SU-DHL-6 (cell line): ENCODE measurements at regions not wholly inside any gene's neighbourhood (a gene's known extent, or its start where the extent isn't known, plus 50 kb on each side); places are given as distances from the start of the nearest gene placed in this dataset.

Experiments used
- H2AFZ ChIP-seq: fragments of 200-600 bp; sonication (generic); 2 replicates; pipeline ENCODE4 v1.6.1; 2014; ENCODE audit warnings: low read depth, mild to moderate bottlenecking, moderate library complexity, mixed read lengths, antibody characterized with exemption, low read length; ENCODE audit not compliant: severe bottlenecking
- H3F3A ChIP-seq: fragments of 200-600 bp; shearing (Covaris generic); 2 replicates; pipeline ENCODE4 v1.6.0; 2016; ENCODE audit warnings: antibody characterized with exemption, mild to moderate bottlenecking; ENCODE audit not compliant: insufficient read depth
- H3K27ac ChIP-seq: fragments of 200-600 bp; sonication (generic); 2 replicates; pipeline ENCODE4 v1.5.1; 2016; ENCODE audit warnings: low read depth, mild to moderate bottlenecking, low read length, moderate library complexity, mixed read lengths
- H3K27me3 ChIP-seq: fragments of 200-600 bp; sonication (generic), shearing (Covaris generic); 2 replicates; pipeline ENCODE4 v1.6.0; 2014; ENCODE audit warnings: mild to moderate bottlenecking, low read length
- H3K36me3 ChIP-seq: fragments of 200-600 bp; sonication (generic); 2 replicates; pipeline ENCODE4 v1.6.1; 2014; ENCODE audit warnings: mild to moderate bottlenecking, low read length, mixed read lengths
- H3K4me2 ChIP-seq: fragments of 300-600, 200-600 bp; shearing (Covaris generic), sonication (generic); 2 replicates; pipeline ENCODE4 v1.6.0; 2014; ENCODE audit warnings: low read length, low read depth, mild to moderate bottlenecking; ENCODE audit not compliant: poor library complexity, severe bottlenecking
- H3K4me3 ChIP-seq: fragments of 200-600 bp; sonication (generic); 2 replicates; pipeline ENCODE4 v1.5.1; 2014; ENCODE audit warnings: antibody characterized with exemption, low read length, mild to moderate bottlenecking, mixed read lengths; ENCODE audit not compliant: insufficient read depth, poor library complexity, severe bottlenecking
- H3K79me2 ChIP-seq: fragments of 200-600 bp; sonication (generic); 2 replicates; pipeline ENCODE4 v1.6.1; 2014; ENCODE audit warnings: mild to moderate bottlenecking, low read length, moderate library complexity; ENCODE audit not compliant: insufficient read depth
- H3K9ac ChIP-seq: fragments of 200-600 bp; sonication (generic); 2 replicates; pipeline ENCODE4 v1.7.0; 2014; ENCODE audit warnings: mild to moderate bottlenecking, low read length
- H3K9me2 ChIP-seq: fragments of 200-600 bp; sonication (generic); replicated peaks from 2 replicates; pipeline ENCODE4 v1.6.1; 2014; ENCODE audit warnings: low read length; ENCODE audit not compliant: insufficient read depth
- H3K9me3 ChIP-seq: fragments of 200-600 bp; sonication (generic); 2 replicates; pipeline ENCODE4 v1.6.1; 2014; ENCODE audit warnings: low read length, mixed read lengths; ENCODE audit not compliant: insufficient read depth
- H4K20me1 ChIP-seq: fragments of 200-600 bp; sonication (generic); 2 replicates; pipeline ENCODE4 v1.6.1; 2014; ENCODE audit warnings: low read depth, mild to moderate bottlenecking, antibody characterized with exemption, low read length, moderate library complexity, mixed read lengths
- EZH2phosphoT487 ChIP-seq: fragments of 200-600 bp; sonication (generic), shearing (Covaris generic); conservative IDR thresholded peaks from 2 replicates; pipeline ENCODE4 v1.6.1; 2018; ENCODE audit warnings: mild to moderate bottlenecking, antibody characterized with exemption, low read length, moderate library complexity, mixed read lengths
- TF ChIP-seq, protein P1 (sequence below): fragments of 200-600 bp; sonication (generic); IDR thresholded peaks from one replicate; pipeline ENCODE4 v1.5.1; 2017; ENCODE audit warnings: antibody characterized with exemption, mild to moderate bottlenecking, low read length, moderate library complexity; ENCODE audit not compliant: insufficient read depth, poor library complexity, severe bottlenecking

DNA sequence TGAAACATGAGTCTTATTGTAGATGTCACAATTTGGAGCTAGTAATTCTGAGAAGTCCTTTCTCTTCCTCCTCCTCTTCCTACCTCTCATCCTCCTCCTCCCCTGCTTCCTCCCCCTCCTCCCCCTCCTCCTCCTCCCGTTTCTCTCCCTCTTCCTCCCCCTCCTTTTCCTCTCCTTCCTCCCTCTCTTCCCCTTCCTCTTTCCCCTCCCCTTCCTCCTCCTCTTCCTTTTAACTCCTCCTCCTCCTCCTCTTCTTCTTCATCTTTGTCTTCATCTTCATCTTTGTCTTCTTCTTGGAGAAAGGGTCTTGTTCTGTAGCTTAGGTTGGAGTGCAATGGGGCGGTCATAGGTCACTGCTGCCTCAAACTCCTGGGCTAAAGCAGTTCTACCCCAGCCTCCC lies 161.8 kb downstream of the PCDH7 start:
- no peaks in the 10 kb centered on the region for H3K9me2 ChIP-seq
- H2AFZ ChIP-seq = no peak overlapping the region
- H3K9me3 ChIP-seq = no peaks in the 10 kb centered on the region
- no peak for TF ChIP-seq EZH2phosphoT487
- TF ChIP-seq, protein P1, sequence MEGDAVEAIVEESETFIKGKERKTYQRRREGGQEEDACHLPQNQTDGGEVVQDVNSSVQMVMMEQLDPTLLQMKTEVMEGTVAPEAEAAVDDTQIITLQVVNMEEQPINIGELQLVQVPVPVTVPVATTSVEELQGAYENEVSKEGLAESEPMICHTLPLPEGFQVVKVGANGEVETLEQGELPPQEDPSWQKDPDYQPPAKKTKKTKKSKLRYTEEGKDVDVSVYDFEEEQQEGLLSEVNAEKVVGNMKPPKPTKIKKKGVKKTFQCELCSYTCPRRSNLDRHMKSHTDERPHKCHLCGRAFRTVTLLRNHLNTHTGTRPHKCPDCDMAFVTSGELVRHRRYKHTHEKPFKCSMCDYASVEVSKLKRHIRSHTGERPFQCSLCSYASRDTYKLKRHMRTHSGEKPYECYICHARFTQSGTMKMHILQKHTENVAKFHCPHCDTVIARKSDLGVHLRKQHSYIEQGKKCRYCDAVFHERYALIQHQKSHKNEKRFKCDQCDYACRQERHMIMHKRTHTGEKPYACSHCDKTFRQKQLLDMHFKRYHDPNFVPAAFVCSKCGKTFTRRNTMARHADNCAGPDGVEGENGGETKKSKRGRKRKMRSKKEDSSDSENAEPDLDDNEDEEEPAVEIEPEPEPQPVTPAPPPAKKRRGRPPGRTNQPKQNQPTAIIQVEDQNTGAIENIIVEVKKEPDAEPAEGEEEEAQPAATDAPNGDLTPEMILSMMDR = no peak
- no peaks in the 10 kb centered on the region for H3K36me3 ChIP-seq
- H3F3A ChIP-seq = no peaks in the 10 kb centered on the region
- H3K27ac ChIP-seq = no peak overlapping the region
- no peak overlapping the region for H3K9ac ChIP-seq
- H3K27me3 ChIP-seq = no peaks in the 10 kb centered on the region
- no peak overlapping the region for H3K4me3 ChIP-seq
- no peaks in the 10 kb centered on the region for H4K20me1 ChIP-seq
- no peaks in the 10 kb centered on the region for H3K79me2 ChIP-seq
- H3K4me2 ChIP-seq = no peak overlapping the region

- no peaks in the 10 kb centered on the region for H3F3A ChIP-seq
- TF ChIP-seq EZH2phosphoT487 = no peak
- TF ChIP-seq, protein P1 = no peak
- no peaks in the 10 kb centered on the region for H4K20me1 ChIP-seq
- H3K4me2 ChIP-seq = no peak overlapping the region
- H3K27me3 ChIP-seq = no peaks in the 10 kb centered on the region
- no peak overlapping the region for H3K27ac ChIP-seq
- H3K9me2 ChIP-seq = no peaks in the 10 kb centered on the region
- no peaks in the 10 kb centered on the region for H3K9me3 ChIP-seq
- no peak overlapping the region for H3K9ac ChIP-seq
- H3K4me3 ChIP-seq = no peak overlapping the region
- H2AFZ ChIP-seq = no peak overlapping the region
- no peaks in the 10 kb centered on the region for H3K79me2 ChIP-seq
- no peaks in the 10 kb centered on the region for H3K36me3 ChIP-seq
These were observed 162.3 kb downstream of the PCDH7 start for GRCh38 chr4:30882443-30882842.

GRCh38 chr4:30882995-30883675 lies 163.0 kb downstream of the PCDH7 start:
- no peaks in the 10 kb centered on the region for H3K79me2 ChIP-seq
- H3K4me2 ChIP-seq = no peak overlapping the region
- no peaks in the 10 kb centered on the region for H3K9me2 ChIP-seq
- H3K36me3 ChIP-seq = no peaks in the 10 kb centered on the region
- no peak overlapping the region for H3K27ac ChIP-seq
- H2AFZ ChIP-seq = no peak overlapping the region
- H4K20me1 ChIP-seq = no peaks in the 10 kb centered on the region
- no peaks in the 10 kb centered on the region for H3F3A ChIP-seq
- no peaks in the 10 kb centered on the region for H3K27me3 ChIP-seq
- H3K4me3 ChIP-seq = no peak overlapping the region
- H3K9ac ChIP-seq = no peak overlapping the region
- TF ChIP-seq EZH2phosphoT487 = no peak
- TF ChIP-seq, protein P1 = no peak
- H3K9me3 ChIP-seq = no peaks in the 10 kb centered on the region
